Mesodermal cell (in vitro differentiated cells): ENCODE measurements at regions not wholly inside any gene's neighbourhood (a gene's known extent, or its start where the extent isn't known, plus 50 kb on each side); places are given as distances from the start of the nearest gene placed in this dataset.
A peak's percentile ranks its signal among the peaks of the same experiment; 100 is the strongest.

Experiments used
- H3K27ac ChIP-seq: 2 replicates; pipeline ENCODE4 v1.7.0; 2013; ENCODE audit warnings: mild to moderate bottlenecking, low read depth, low read length, moderate library complexity; ENCODE audit not compliant: severe bottlenecking
- H3K36me3 ChIP-seq: 2 replicates; pipeline ENCODE4 v1.7.1; 2013; ENCODE audit warnings: mild to moderate bottlenecking, low read length, moderate library complexity; ENCODE audit not compliant: control insufficient read depth, insufficient read depth
- H3K4me1 ChIP-seq: one replicate; pipeline ENCODE4 v1.7.1; 2013; ENCODE audit warnings: mild to moderate bottlenecking, low read length; ENCODE audit not compliant: insufficient read depth, control insufficient read depth, poor library complexity, severe bottlenecking
- H3K4me3 ChIP-seq: 2 replicates; pipeline ENCODE4 v1.7.0; 2013; ENCODE audit warnings: low read length, control low read depth, mild to moderate bottlenecking; ENCODE audit not compliant: insufficient read depth, poor library complexity, severe bottlenecking; ENCODE audit errors: extremely low read depth
- H3K9me3 ChIP-seq: 2 replicates; pipeline ENCODE4 v1.7.1; 2013; ENCODE audit warnings: mild to moderate bottlenecking, low read length, moderate library complexity; ENCODE audit not compliant: control insufficient read depth
- WGBS, 2 experiments: methylation state at CpG; one replicate each; pipeline ENCODE4 v1.1.5; 2013; ENCODE audit warnings: missing lambda C conversion rate in 2 of 2; ENCODE audit not compliant: insufficient coverage in 2 of 2; 5-methylcytosine and 5-hydroxymethylcytosine counted together

DNA sequence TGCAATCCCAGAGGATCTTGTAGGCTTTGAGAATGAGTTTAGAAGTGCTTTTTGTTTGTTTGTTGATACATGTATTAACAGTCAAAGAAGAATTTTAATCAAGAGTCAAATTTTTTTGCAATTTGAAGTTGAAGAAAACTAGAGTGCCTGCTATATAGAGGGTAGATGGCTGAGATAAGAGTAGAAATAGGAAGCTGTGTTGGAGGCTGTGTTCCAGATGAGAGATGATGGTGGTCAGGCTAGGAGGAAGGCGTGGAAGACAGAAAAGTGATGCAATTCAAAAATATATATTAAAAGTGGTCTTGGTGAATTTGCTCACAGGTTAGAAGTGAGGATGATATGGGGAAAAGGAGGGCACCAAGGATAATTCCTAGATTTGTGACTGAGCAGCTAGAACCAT lies 978.3 kb downstream of the BCL11A start:
- H3K27ac ChIP-seq, result no peak overlapping the region
- no peaks in the 10 kb centered on the region for H3K36me3 ChIP-seq
- H3K4me1 ChIP-seq, result no peaks in the 10 kb centered on the region
- no peaks in the 10 kb centered on the region for H3K9me3 ChIP-seq
- WGBS, 2 experiments, result 80 to 100% methylated on average over 1 of the region's 1 CpG
- no peak overlapping the region for H3K4me3 ChIP-seq

DNA sequence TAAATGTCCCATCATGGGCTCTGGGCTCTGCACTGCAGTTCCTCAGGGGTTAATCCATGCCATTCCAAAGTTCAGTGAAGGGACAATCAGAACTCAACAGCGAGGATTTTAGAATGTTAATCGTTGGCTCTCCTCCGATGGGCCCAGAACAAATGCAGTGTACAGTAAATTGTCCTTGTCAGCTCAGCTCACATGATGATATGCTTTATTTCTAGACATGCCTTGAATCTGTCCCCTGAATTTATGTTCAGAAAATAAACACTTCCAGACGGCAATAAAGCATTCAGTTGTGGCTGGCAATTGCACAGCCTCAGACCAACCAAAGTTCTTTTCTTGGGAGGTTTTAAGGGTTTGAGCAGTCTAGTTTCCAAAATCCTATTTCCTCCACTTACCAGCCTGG lies 981.2 kb downstream of the BCL11A start:
- Histone ChIP-seq H3K4me3 (no peak overlapping the region), H3K4me1 (no peaks in the 10 kb centered on the region), H3K36me3 (no peaks in the 10 kb centered on the region), H3K9me3 (no peaks in the 10 kb centered on the region), H3K27ac (no peak overlapping the region)
- WGBS, 2 experiments, result 84 to 88% methylated on average over 4 of the region's 4 CpGs

DNA sequence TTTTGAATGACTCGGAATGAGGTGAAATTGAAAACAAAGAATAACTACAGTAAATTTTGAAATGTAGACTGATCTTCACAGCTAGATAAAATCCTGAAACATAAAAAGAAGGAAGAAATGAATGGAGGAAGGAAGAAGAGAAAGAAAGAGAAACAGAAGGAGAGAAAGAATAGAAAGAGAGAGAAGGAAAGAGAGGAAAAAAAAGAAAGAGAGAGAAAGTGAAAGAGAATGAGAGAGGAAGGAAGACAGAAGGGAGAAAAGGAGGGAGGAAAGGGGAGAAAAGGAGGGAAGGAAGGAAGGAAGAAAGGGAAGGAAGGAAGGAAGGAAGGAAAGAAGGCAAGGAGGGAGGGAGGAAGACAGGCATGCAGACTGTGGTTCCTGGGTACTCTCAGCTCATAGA lies 982.6 kb downstream of the BCL11A start:
- H3K36me3 ChIP-seq, result no peaks in the 10 kb centered on the region
- no CpG with 5 or more reads among the region's 1 CpG for WGBS, 2 experiments

DNA sequence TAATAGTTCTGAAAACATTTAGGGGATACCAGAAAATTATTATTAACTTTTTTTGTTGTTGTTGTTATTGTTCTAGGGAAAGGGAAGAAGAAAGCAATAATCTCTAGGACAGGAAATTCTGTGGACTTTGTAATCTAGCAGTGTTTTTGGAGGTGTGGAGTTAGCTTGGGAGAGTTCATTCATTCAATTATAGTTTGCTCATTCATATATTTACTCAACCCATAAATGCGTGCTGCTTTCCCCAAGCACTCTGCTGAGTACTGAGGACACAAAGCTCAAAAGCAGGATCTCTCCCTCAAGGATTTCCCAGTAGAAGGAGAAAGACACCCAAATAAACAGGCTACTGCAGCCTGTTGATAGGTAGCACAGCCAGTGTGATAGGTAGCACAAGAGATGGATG lies 984.3 kb downstream of the BCL11A start:
- H3K9me3 ChIP-seq, result no peaks in the 10 kb centered on the region
- H3K36me3 ChIP-seq, result no peaks in the 10 kb centered on the region
- H3K27ac ChIP-seq, result no peak overlapping the region
- H3K4me3 ChIP-seq, result no peak overlapping the region
- no peaks in the 10 kb centered on the region for H3K4me1 ChIP-seq
- no CpG with 5 or more reads among the region's 1 CpG for WGBS, 2 experiments

More for the DNA sequence above, 982.6 kb downstream of the BCL11A start:
- no peaks in the 10 kb centered on the region for H3K9me3 ChIP-seq
- H3K27ac ChIP-seq, result no peak overlapping the region
- no peak overlapping the region for H3K4me3 ChIP-seq
- no peaks in the 10 kb centered on the region for H3K4me1 ChIP-seq

DNA sequence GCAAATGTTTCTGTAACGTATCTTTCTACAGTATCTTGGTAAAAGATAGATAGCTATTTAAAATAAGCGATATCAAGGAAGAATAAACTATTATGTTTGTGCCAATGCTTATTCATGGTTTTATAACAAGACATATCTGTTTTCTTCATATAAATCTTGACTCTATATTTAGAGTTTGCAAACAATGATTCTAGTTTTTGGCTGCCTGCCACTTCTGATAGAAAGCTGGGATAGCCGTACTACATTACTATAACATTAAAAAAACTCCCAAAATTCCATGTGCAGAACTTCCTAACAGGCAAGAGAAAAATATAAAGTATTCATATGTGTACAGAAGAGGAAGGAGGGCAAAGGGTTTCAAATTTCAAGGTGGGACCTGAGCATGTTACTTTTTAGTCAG lies 985.0 kb downstream of the BCL11A start:
- no peak overlapping the region for H3K4me3 ChIP-seq
- H3K27ac ChIP-seq, result no peak overlapping the region
- no peaks in the 10 kb centered on the region for H3K4me1 ChIP-seq
- no peaks in the 10 kb centered on the region for H3K9me3 ChIP-seq
- 100% methylated on average over 1 of the region's 3 CpGs; no CpG with 5 or more reads in 1 of the 2 experiments for WGBS, 2 experiments
- no peaks in the 10 kb centered on the region for H3K36me3 ChIP-seq

DNA sequence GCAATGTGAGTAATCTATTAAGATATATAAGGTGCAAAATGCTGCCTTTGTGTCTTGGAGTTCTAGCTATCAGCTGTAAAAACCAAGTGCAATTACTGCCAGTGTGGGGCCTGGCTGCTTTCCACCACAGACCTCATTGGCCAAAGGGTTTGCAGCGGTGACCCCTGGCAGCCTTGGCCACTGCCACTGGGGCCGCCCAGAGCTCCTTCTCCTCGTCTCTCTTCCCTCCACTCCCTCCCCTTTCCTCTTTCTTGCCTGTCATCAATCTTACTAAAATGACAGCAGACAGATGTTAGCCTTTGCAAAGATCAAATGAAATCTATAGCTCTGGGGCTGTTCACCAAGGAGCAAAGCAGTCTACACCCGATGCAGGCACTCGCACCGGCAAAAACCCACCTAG lies 986.3 kb downstream of the BCL11A start:
- Histone ChIP-seq H3K36me3 (no peaks in the 10 kb centered on the region), H3K9me3 (no peaks in the 10 kb centered on the region), H3K4me1 (no peaks in the 10 kb centered on the region), H3K27ac (no peak overlapping the region), H3K4me3 (no peak overlapping the region)
- WGBS, 2 experiments, result 75 to 77% methylated on average over 4 of the region's 6 CpGs

DNA sequence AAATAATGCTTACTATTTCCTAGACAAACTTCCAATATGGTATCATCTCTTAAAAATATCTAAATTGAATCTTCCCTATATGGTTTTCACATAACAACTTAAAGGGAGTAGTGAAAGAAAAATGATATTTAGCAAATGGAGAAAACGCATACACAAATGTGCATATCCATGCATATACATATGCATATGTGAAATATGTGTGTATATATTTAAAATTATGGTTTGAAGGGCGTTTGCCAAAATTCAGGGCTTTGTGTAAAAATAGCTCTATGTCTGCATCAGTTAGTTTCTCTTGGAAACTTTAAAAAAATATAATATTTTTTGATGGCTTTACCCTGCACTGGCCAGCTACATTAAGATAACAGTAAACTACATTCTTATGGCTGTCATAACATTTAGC lies 986.7 kb downstream of the BCL11A start:
- Histone ChIP-seq H3K4me3 (no peak overlapping the region), H3K4me1 (no peaks in the 10 kb centered on the region), H3K9me3 (no peaks in the 10 kb centered on the region), H3K36me3 (no peaks in the 10 kb centered on the region), H3K27ac (no peak overlapping the region)
- no CpG with 5 or more reads among the region's 2 CpGs for WGBS, 2 experiments

DNA sequence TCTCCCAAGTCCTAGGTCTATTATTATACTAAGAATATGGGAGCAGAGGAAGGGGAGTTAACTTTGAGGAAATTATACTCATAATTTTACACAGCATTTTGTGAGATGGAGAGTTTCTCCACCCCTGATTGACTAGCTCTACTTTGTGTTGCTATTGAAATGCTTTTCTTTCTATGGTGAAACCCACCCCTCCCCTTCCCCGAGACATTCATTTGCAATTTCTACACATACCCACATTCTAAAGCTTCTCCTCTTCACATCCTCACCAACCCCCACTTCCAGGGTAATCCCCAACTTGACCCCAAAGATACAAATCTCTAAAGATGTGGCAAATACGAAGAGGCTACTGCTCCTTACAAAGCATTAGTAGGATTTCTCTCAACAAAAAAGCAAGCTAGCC lies 992.2 kb downstream of the BCL11A start:
- Histone ChIP-seq H3K36me3 (no peaks in the 10 kb centered on the region), H3K4me3 (no peak overlapping the region), H3K27ac (no peak overlapping the region), H3K4me1 (no peaks in the 10 kb centered on the region), H3K9me3 (no peaks in the 10 kb centered on the region)
- WGBS, 2 experiments, result 17 to 52% methylated on average over 2 of the region's 2 CpGs

DNA sequence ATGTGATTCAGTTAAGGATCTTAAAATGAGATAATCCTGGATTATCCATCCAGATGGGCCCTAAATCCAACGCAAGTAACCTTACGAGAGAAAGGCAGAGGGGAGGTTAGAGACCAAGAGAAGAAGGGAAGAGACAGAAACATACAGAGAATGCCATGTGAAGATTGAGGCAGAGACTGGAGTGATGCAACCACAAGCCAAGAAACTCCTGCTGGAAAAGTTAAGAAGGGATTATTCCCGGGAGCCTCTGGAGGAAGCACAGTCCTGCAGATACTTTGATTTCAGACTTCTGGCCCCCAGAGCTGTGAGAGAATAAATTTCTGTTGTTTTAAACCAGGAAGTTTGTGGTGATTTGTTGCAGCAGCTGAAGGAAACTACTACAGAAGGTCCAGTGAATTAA lies 992.7 kb downstream of the BCL11A start:
- H3K36me3 ChIP-seq, result no peaks in the 10 kb centered on the region
- no peak overlapping the region for H3K4me3 ChIP-seq
- 85 to 92% methylated on average over 3 of the region's 3 CpGs for WGBS, 2 experiments
- H3K27ac ChIP-seq, result peak overlapping the region; percentile 16
- no peaks in the 10 kb centered on the region for H3K4me1 ChIP-seq
- H3K9me3 ChIP-seq, result no peaks in the 10 kb centered on the region

DNA sequence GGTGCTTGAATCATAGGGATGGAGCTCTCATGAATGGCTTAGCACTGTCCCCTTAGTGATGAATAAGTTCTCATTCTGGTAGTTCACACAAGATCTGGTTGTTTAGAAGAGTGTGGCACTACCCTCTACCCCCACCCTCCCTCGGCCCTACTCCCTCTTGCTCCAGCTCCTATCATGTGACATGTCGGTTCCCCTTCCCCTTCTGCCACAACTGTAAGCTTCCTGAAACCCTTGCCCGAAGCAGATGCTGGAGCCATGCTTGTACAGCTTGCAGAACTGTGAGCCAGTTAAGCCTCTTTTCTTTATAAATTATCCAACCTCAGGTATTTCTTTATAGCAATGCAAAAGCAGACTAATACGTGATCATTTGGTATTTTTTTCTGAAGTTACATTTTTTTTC lies 1012.6 kb downstream of the BCL11A start:
- H3K27ac ChIP-seq, result no peak overlapping the region
- no peaks in the 10 kb centered on the region for H3K4me1 ChIP-seq
- no peaks in the 10 kb centered on the region for H3K36me3 ChIP-seq
- no peaks in the 10 kb centered on the region for H3K9me3 ChIP-seq
- WGBS, 2 experiments, result 82 to 90% methylated on average over 3 to 4 of the region's 4 CpGs
- no peak overlapping the region for H3K4me3 ChIP-seq

DNA sequence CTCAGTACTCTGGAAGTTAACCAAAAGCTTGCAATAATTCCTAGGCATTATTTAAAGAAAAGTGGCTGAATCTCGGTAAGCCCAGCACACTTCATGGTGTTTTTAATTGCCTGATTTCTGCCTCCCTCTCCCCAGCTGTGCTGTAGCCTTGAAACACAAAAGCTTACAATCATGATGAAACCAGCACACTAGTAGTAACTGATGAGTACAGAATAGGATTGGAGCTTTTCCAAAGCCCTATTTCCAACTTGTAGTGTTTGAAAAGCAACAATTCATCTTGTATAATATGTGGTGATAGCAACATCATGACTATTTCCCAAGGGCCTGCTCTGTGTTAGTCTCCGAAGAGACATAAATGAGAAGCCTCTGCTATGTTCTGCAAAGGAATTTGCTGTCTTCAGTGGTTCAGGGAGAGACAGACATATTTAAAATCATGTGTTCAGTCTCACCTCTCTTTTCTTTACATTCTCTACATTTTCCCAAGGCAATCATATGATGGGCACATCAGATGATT lies 1015.0 kb downstream of the BCL11A start:
- H3K9me3 ChIP-seq, result no peaks in the 10 kb centered on the region
- WGBS, 2 experiments, result 83 to 87% methylated on average over 1 to 2 of the region's 2 CpGs
- H3K36me3 ChIP-seq, result no peaks in the 10 kb centered on the region
- H3K4me1 ChIP-seq, result no peaks in the 10 kb centered on the region
- no peak overlapping the region for H3K27ac ChIP-seq
- H3K4me3 ChIP-seq, result no peak overlapping the region
